ENCODE measurements at regions not wholly inside any gene's neighbourhood (a gene's known extent, or its start where the extent isn't known, plus 50 kb on each side); places are given as distances from the start of the nearest gene placed in this dataset.

- in situ Hi-C loops (cut with MboI; ENCODE audit: low sequenced_read_pairs) = no loop called here
- Histone ChIP-seq H3K56ac (ENCODE audit: extremely low read depth, insufficient read depth, low read length) (no peak overlapping the region), H3K9me1 (ENCODE audit: insufficient read depth, low read length) (no peaks in the 10 kb centered on the region), H3K27ac (ENCODE audit: insufficient read depth, low read length) (no peak overlapping the region), H3K79me1 (ENCODE audit: low read depth in 1 of 2, low read length in 2 of 2) (no peaks in the 10 kb centered on the region), H2BK120ac (ENCODE audit: low read depth, low read length) (no peak overlapping the region), H4K20me1 (ENCODE audit: insufficient read depth, low read length) (no peaks in the 10 kb centered on the region), H3K27me3 (ENCODE audit: control insufficient read depth, insufficient read depth, low read length) (peaks cover 28% of the 10 kb centered on the region), H3K18ac (ENCODE audit: low read depth, low read length) (no peak overlapping the region), H3K4me3 (ENCODE audit: insufficient read depth, low read depth, low read length) (no peak overlapping the region), H4K5ac (ENCODE audit: low read depth, low read length) (no peak overlapping the region), H2AK9ac (replicated peaks; ENCODE audit: low read depth, low read length, poor library complexity) (no peak overlapping the region), H3K14ac (replicated peaks; ENCODE audit: low read depth, low read length) (no peak overlapping the region), H4K91ac (ENCODE audit: insufficient read depth, low read depth, low read length) (no peak overlapping the region), H3K9ac (ENCODE audit: low read depth, low read length) (no peak overlapping the region), H4K8ac (ENCODE audit: low read depth in 2 of 2, low read length in 2 of 2) (no peak overlapping the region), H3K4me2 (ENCODE audit: low read depth, low read length) (no peak overlapping the region), H3K36me3 (ENCODE audit: control insufficient read depth, insufficient read depth, low read length) (no peaks in the 10 kb centered on the region), H3K4ac (ENCODE audit: low read depth, low read length) (no peak overlapping the region), H2AK5ac (ENCODE audit: low read depth, low read length) (no peak overlapping the region), H2AFZ (replicated peaks; ENCODE audit: low read length, poor library complexity) (no peak overlapping the region), H3K4me1 (ENCODE audit: control insufficient read depth, insufficient read depth, low read length) (no peaks in the 10 kb centered on the region), H2BK20ac (ENCODE audit: low read depth, low read length) (no peak overlapping the region), H3K23ac (ENCODE audit: low read depth, low read length) (no peak overlapping the region), H2BK5ac (ENCODE audit: low read depth, low read length, poor library complexity, severe bottlenecking) (no peak overlapping the region), H2BK15ac (ENCODE audit: low read depth, low read length) (no peak overlapping the region), H3K9me3 (ENCODE audit: control insufficient read depth, insufficient read depth, low read length) (no peaks in the 10 kb centered on the region)
- WGBS, 2 experiments (ENCODE audit: extremely low coverage in 2 of 2, insufficient read length in 1 of 2) = 0% methylated on average over 1 of the region's 7 CpGs; no CpG with 5 or more reads in 1 of the 2 experiments
- intact Hi-C loops (cut with micrococcal nuclease) = no loop called here
- no peak for ATAC-seq (ENCODE audit: low read depth)
- dilution Hi-C loops (cut with HindIII; ENCODE audit: low sequenced_read_pairs, unreplicated experiment) = no loop called here
- no TSS peak for BruUV-seq (replicated peaks)
- ChIA-PET CTCF (interaction anchor here (0.6 kb wide), 1 partner anchor 61 kb away, joined by 4 read pairs; no protein-coding TSS in a partner anchor), POLR2A (ENCODE audit: unreplicated experiment) (no interaction called here)
- DNase-seq = no peak
- TF ChIP-seq MXI1 (IDR thresholded peaks at IDR 0.05; ENCODE audit: borderline replicate concordance, low read depth, low read length) (no peak), SMC3 (IDR thresholded peaks at IDR 0.05; ENCODE audit: low read depth, low read length) (no peak), CHD1 (IDR thresholded peaks at IDR 0.05; ENCODE audit: low read depth, low read length) (no peak), RCOR1 (IDR thresholded peaks at IDR 0.05; ENCODE audit: insufficient replicate concordance, low read length) (no peak), RAD21 (IDR thresholded peaks at IDR 0.05; ENCODE audit: low read length) (no peak), RFX5 (IDR thresholded peaks at IDR 0.05; ENCODE audit: low read depth, low read length) (no peak), POLR2A (IDR thresholded peaks at IDR 0.05; ENCODE audit: low read depth, low read length) (no peak), MAZ (IDR thresholded peaks at IDR 0.05; ENCODE audit: borderline replicate concordance, low read depth, low read length) (no peak), BHLHE40 (IDR thresholded peaks at IDR 0.05; ENCODE audit: low read depth, low read length) (no peak), MAFK (IDR thresholded peaks at IDR 0.05; ENCODE audit: low read depth, low read length) (no peak), CEBPB (IDR thresholded peaks at IDR 0.05; ENCODE audit: low read depth, low read length) (no peak), NFE2L2 (IDR thresholded peaks at IDR 0.05; ENCODE audit: low read depth, low read length) (no peak)
- TF ChIP-seq, protein P1, sequence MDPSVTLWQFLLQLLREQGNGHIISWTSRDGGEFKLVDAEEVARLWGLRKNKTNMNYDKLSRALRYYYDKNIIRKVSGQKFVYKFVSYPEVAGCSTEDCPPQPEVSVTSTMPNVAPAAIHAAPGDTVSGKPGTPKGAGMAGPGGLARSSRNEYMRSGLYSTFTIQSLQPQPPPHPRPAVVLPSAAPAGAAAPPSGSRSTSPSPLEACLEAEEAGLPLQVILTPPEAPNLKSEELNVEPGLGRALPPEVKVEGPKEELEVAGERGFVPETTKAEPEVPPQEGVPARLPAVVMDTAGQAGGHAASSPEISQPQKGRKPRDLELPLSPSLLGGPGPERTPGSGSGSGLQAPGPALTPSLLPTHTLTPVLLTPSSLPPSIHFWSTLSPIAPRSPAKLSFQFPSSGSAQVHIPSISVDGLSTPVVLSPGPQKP (IDR thresholded peaks at IDR 0.05; ENCODE audit: borderline replicate concordance, low read depth, low read length) = no peak
- TF ChIP-seq, protein P2, sequence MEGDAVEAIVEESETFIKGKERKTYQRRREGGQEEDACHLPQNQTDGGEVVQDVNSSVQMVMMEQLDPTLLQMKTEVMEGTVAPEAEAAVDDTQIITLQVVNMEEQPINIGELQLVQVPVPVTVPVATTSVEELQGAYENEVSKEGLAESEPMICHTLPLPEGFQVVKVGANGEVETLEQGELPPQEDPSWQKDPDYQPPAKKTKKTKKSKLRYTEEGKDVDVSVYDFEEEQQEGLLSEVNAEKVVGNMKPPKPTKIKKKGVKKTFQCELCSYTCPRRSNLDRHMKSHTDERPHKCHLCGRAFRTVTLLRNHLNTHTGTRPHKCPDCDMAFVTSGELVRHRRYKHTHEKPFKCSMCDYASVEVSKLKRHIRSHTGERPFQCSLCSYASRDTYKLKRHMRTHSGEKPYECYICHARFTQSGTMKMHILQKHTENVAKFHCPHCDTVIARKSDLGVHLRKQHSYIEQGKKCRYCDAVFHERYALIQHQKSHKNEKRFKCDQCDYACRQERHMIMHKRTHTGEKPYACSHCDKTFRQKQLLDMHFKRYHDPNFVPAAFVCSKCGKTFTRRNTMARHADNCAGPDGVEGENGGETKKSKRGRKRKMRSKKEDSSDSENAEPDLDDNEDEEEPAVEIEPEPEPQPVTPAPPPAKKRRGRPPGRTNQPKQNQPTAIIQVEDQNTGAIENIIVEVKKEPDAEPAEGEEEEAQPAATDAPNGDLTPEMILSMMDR (conservative IDR thresholded peaks at IDR 0.05; ENCODE audit: low read depth, low read length) = no peak
- TF ChIP-seq, protein P3, sequence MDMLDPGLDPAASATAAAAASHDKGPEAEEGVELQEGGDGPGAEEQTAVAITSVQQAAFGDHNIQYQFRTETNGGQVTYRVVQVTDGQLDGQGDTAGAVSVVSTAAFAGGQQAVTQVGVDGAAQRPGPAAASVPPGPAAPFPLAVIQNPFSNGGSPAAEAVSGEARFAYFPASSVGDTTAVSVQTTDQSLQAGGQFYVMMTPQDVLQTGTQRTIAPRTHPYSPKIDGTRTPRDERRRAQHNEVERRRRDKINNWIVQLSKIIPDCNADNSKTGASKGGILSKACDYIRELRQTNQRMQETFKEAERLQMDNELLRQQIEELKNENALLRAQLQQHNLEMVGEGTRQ (IDR thresholded peaks at IDR 0.05; ENCODE audit: low read depth, low read length) = no peak
Measured at GRCh38 chr3:139267300-139268246, 76.2 kb upstream of the MRPS22 start.

All from IMR-90 (cell line).